H9 (cell line): ENCODE measurements at regions not wholly inside any gene's neighbourhood (a gene's known extent, or its start where the extent isn't known, plus 50 kb on each side); places are given as distances from the start of the nearest gene placed in this dataset.

Experiments used
- DNase-seq: peaks from one replicate; pipeline ENCODE4 v3.0.0-alpha.2; 2017
- H2AFZ ChIP-seq: one replicate; pipeline ENCODE4 v1.6.1; 2013; ENCODE audit warnings: mild to moderate bottlenecking, low read length, control low read depth, moderate library complexity
- H2AK5ac ChIP-seq: 2 replicates; pipeline ENCODE4 v1.6.1; 2013; ENCODE audit warnings: low read length, control low read depth, mixed read lengths; ENCODE audit not compliant: insufficient read length
- H2BK120ac ChIP-seq: one replicate; pipeline ENCODE4 v1.6.1; 2013; ENCODE audit warnings: low read depth, mild to moderate bottlenecking, low read length, control low read depth, inconsistent platforms; ENCODE audit not compliant: poor library complexity, severe bottlenecking
- H2BK12ac ChIP-seq: 2 replicates; pipeline ENCODE4 v1.6.1; 2013; ENCODE audit warnings: low read length, control low read depth, mixed read lengths, low read depth; ENCODE audit not compliant: insufficient read length
- H2BK15ac ChIP-seq: 2 replicates; pipeline ENCODE4 v1.6.1; 2013; ENCODE audit warnings: low read depth, low read length, control low read depth
- H2BK20ac ChIP-seq: one replicate; pipeline ENCODE4 v1.6.1; 2013; ENCODE audit warnings: low read depth, mild to moderate bottlenecking, low read length, control low read depth, inconsistent platforms; ENCODE audit not compliant: poor library complexity, severe bottlenecking
- H2BK5ac ChIP-seq: 2 replicates; pipeline ENCODE4 v1.6.1; 2013; ENCODE audit warnings: low read length, control low read depth, mixed read lengths; ENCODE audit not compliant: insufficient read length
- H3K14ac ChIP-seq: 2 replicates; pipeline ENCODE4 v1.6.1; 2013; ENCODE audit warnings: low read length, control low read depth; ENCODE audit not compliant: insufficient read depth
- H3K18ac ChIP-seq: 2 replicates; pipeline ENCODE4 v1.6.1; 2013; ENCODE audit warnings: low read depth, mild to moderate bottlenecking, mixed read lengths, low read length, control low read depth; ENCODE audit not compliant: insufficient read length
- H3K23ac ChIP-seq: 2 replicates; pipeline ENCODE4 v1.6.1; 2013; ENCODE audit warnings: low read length, control low read depth, mixed read lengths, low read depth; ENCODE audit not compliant: insufficient read length
- H3K23me2 ChIP-seq: 2 replicates; pipeline ENCODE4 v1.6.1; 2013; ENCODE audit warnings: low read depth, mild to moderate bottlenecking, mixed read lengths, low read length, control low read depth; ENCODE audit not compliant: insufficient read length, poor library complexity, severe bottlenecking
- H3K27ac ChIP-seq: 2 replicates; pipeline ENCODE4 v1.5.1; 2013; ENCODE audit warnings: low read length, control low read depth, mixed read lengths, low read depth; ENCODE audit not compliant: insufficient read length
- H3K27me3 ChIP-seq: 2 replicates; pipeline ENCODE4 v1.6.1; 2013; ENCODE audit warnings: low read length, control low read depth, inconsistent platforms; ENCODE audit not compliant: insufficient read depth
- H3K4ac ChIP-seq: 2 replicates; pipeline ENCODE4 v1.6.1; 2013; ENCODE audit warnings: low read depth, mild to moderate bottlenecking, control low read depth, inconsistent platforms, low read length, moderate library complexity
- H3K4me1 ChIP-seq: 2 replicates; pipeline ENCODE4 v1.6.1; 2013; ENCODE audit warnings: low read length, control low read depth, inconsistent platforms; ENCODE audit not compliant: insufficient read depth
- H3K4me2 ChIP-seq: 2 replicates; pipeline ENCODE4 v1.6.1; 2013; ENCODE audit warnings: low read length, control low read depth, mixed read lengths; ENCODE audit not compliant: insufficient read length, insufficient read depth
- H3K56ac ChIP-seq: 2 replicates; pipeline ENCODE4 v1.6.1; 2013; ENCODE audit warnings: low read depth, mild to moderate bottlenecking, mixed read lengths, low read length, control low read depth; ENCODE audit not compliant: insufficient read length
- H3K79me1 ChIP-seq: 2 replicates; pipeline ENCODE4 v1.6.1; 2013; ENCODE audit warnings: low read depth, mild to moderate bottlenecking, moderate library complexity, low read length, control low read depth, inconsistent platforms; ENCODE audit not compliant: insufficient read depth, poor library complexity, severe bottlenecking
- H3K79me2 ChIP-seq: 2 replicates; pipeline ENCODE4 v1.6.1; 2013; ENCODE audit warnings: low read length, control low read depth, inconsistent platforms; ENCODE audit not compliant: insufficient read depth
- H3K9ac ChIP-seq: 2 replicates; pipeline ENCODE4 v1.6.1; 2013; ENCODE audit warnings: low read length, control low read depth, mixed read lengths; ENCODE audit not compliant: insufficient read length; ENCODE audit errors: extremely low read depth
- H3K9me3 ChIP-seq: one replicate; pipeline ENCODE4 v1.6.1; 2013; ENCODE audit warnings: low read depth, low read length, inconsistent platforms; ENCODE audit not compliant: control insufficient read depth
- H3T11ph ChIP-seq: one replicate; pipeline ENCODE4 v1.6.1; 2013; ENCODE audit warnings: mild to moderate bottlenecking, low read length, control low read depth, inconsistent platforms
- H4K20me1 ChIP-seq: one replicate; pipeline ENCODE4 v1.6.1; 2013; ENCODE audit not compliant: control insufficient read depth, insufficient read length, insufficient read depth
- H4K5ac ChIP-seq: 2 replicates; pipeline ENCODE4 v1.6.1; 2013; ENCODE audit warnings: low read depth, mild to moderate bottlenecking, mixed read lengths, low read length, control low read depth; ENCODE audit not compliant: insufficient read length
- H4K8ac ChIP-seq: replicated peaks from 2 replicates; pipeline ENCODE4 v1.6.1; 2013; ENCODE audit warnings: low read length, control low read depth, mixed read lengths, low read depth; ENCODE audit not compliant: insufficient read length
- H4K91ac ChIP-seq: 2 replicates; pipeline ENCODE4 v1.6.1; 2013; ENCODE audit warnings: low read depth, mild to moderate bottlenecking, moderate library complexity, mixed read lengths, low read length, control low read depth; ENCODE audit not compliant: insufficient read length
- H3K27ac Mint-ChIP-seq, 3 experiments: 2 replicates in 2 of 3; 3 replicates in 1 of 3; pipeline ENCODE4 v1.8.0; 2020 to 2021; ENCODE audit warnings: mixed read lengths in 3 of 3, mild to moderate bottlenecking in 1 of 3, moderate library complexity in 1 of 3
- H3K27me3 Mint-ChIP-seq: 2 replicates; pipeline ENCODE4 v1.8.0; 2021; ENCODE audit warnings: low read depth, mild to moderate bottlenecking, moderate library complexity, mixed read lengths
- H3K36me3 Mint-ChIP-seq, 3 experiments: 2 replicates in 2 of 3; 3 replicates in 1 of 3; pipeline ENCODE4 v1.8.0; 2020 to 2021; ENCODE audit warnings: low read depth in 3 of 3, mixed read lengths in 3 of 3; ENCODE audit not compliant: insufficient read depth in 1 of 3
- H3K4me1 Mint-ChIP-seq, 2 experiments: 2 replicates each; pipeline ENCODE4 v1.8.0; 2020; ENCODE audit warnings: mixed read lengths in 2 of 2
- H3K4me3 Mint-ChIP-seq, 2 experiments: 2 replicates in 1 of 2; 3 replicates in 1 of 2; pipeline ENCODE4 v1.8.0; 2020 to 2021; ENCODE audit warnings: mild to moderate bottlenecking in 2 of 2, mixed read lengths in 2 of 2, moderate library complexity in 1 of 2
- H3K9me3 Mint-ChIP-seq, 2 experiments: 2 replicates in 1 of 2; 3 replicates in 1 of 2; pipeline ENCODE4 v1.8.0; 2020; ENCODE audit warnings: mild to moderate bottlenecking in 2 of 2, mixed read lengths in 2 of 2, moderate library complexity in 1 of 2
- WGBS: extraction: QIAGEN DNeasy Blood & Tissue Kit; methylation state at CpG from one replicate; pipeline ENCODE4 v1.1.7; 2013; ENCODE audit warnings: missing lambda C conversion rate, low lambda C conversion rate, mixed read lengths; ENCODE audit not compliant: insufficient read length; ENCODE audit errors: extremely low coverage; 5-methylcytosine and 5-hydroxymethylcytosine counted together
- TF ChIP-seq, protein P1 (sequence below): fragments of 200-600 bp; sonication (generic); conservative IDR thresholded peaks from 3 replicates; pipeline ENCODE4 v1.8.0; 2021; ENCODE audit warnings: antibody characterized with exemption, mild to moderate bottlenecking

DNA sequence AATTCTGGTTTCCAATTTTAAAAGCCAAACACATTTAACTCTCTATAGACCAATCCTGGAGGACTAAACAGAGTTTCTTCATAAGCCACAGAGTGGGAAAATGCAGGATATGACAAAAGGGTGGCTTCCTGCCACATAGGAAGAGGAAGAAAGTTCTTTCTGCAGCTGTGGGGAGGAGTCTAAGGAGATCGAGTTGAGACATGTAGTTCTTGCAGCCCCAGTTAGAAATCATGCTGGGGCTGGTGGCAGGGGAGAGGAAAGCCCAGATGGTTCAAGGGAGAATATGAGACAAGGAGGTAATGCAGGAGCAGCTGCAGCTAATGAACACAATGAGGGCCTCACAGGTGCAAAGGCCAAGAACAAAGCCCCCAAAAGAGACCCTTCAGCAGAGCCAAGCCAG lies 85.0 kb upstream of the ARID2 start:
- no peaks in the 10 kb centered on the region; the same call in 1 of the 2 replicates for H3K4me1 ChIP-seq
- H4K91ac ChIP-seq, result no peak overlapping the region
- no peak overlapping the region for H3K56ac ChIP-seq
- TF ChIP-seq, protein P1, sequence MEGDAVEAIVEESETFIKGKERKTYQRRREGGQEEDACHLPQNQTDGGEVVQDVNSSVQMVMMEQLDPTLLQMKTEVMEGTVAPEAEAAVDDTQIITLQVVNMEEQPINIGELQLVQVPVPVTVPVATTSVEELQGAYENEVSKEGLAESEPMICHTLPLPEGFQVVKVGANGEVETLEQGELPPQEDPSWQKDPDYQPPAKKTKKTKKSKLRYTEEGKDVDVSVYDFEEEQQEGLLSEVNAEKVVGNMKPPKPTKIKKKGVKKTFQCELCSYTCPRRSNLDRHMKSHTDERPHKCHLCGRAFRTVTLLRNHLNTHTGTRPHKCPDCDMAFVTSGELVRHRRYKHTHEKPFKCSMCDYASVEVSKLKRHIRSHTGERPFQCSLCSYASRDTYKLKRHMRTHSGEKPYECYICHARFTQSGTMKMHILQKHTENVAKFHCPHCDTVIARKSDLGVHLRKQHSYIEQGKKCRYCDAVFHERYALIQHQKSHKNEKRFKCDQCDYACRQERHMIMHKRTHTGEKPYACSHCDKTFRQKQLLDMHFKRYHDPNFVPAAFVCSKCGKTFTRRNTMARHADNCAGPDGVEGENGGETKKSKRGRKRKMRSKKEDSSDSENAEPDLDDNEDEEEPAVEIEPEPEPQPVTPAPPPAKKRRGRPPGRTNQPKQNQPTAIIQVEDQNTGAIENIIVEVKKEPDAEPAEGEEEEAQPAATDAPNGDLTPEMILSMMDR, result no peak
- H3K9me3 Mint-ChIP-seq, result no peaks in the 10 kb centered on the region
- no peak overlapping the region for H2BK120ac ChIP-seq
- H2BK20ac ChIP-seq, result no peak overlapping the region
- H4K8ac ChIP-seq, result no peak overlapping the region
- no peak overlapping the region for H2BK5ac ChIP-seq
- H3K23me2 ChIP-seq, result no peaks in the 10 kb centered on the region
- H3K4me1 Mint-ChIP-seq, result peaks cover 17 to 22% of the 10 kb centered on the region in 2 experiments
- no peak overlapping the region for H3K18ac ChIP-seq
- no peaks in the 10 kb centered on the region for H3K36me3 Mint-ChIP-seq
- H3K27me3 ChIP-seq, result no peaks in the 10 kb centered on the region
- peak overlapping the region in 2 of 3 experiments; percentile 47 to 64; a peak in 5 of 7 replicates for H3K27ac Mint-ChIP-seq
- H2AK5ac ChIP-seq, result no peak overlapping the region
- H3K27ac ChIP-seq, result no peak overlapping the region
- no peaks in the 10 kb centered on the region for H3K79me2 ChIP-seq
- H2BK15ac ChIP-seq, result no peak overlapping the region
- H2BK12ac ChIP-seq, result no peak overlapping the region
- H3T11ph ChIP-seq, result no peak overlapping the region
- no peak overlapping the region for H2AFZ ChIP-seq
- no CpG with 5 or more reads among the region's 1 CpG for WGBS
- no peaks in the 10 kb centered on the region for H3K9me3 ChIP-seq
- no peak overlapping the region for H3K14ac ChIP-seq
- no peak overlapping the region for H3K23ac ChIP-seq
- H3K4me2 ChIP-seq, result no peak overlapping the region
- no peaks in the 10 kb centered on the region for H3K27me3 Mint-ChIP-seq
- DNase-seq, result no peak
- no peak overlapping the region for H4K5ac ChIP-seq
- H4K20me1 ChIP-seq, result no peaks in the 10 kb centered on the region
- H3K4ac ChIP-seq, result no peak overlapping the region
- no peak overlapping the region for H3K9ac ChIP-seq
- peak overlapping the region in 1 of 2 experiments; percentile 7; a peak in 1 of 5 replicates for H3K4me3 Mint-ChIP-seq
- H3K79me1 ChIP-seq, result no peaks in the 10 kb centered on the region
